GM12872 (cell line): ENCODE measurements at regions not wholly inside any gene's neighbourhood (a gene's known extent, or its start where the extent isn't known, plus 50 kb on each side); places are given as distances from the start of the nearest gene placed in this dataset.

Experiments used
- CTCF ChIP-seq: IDR thresholded peaks from 3 replicates; pipeline ENCODE4 v1.5.1; 2011; ENCODE audit warnings: low read depth, mild to moderate bottlenecking, low read length, moderate library complexity; ENCODE audit not compliant: insufficient read depth

GRCh38 chr1:5351366-5351765 is 640.9 kb downstream of the NPHP4 start:
- no peak for TF ChIP-seq CTCF

GRCh38 chr1:5349526-5349925 is 642.7 kb downstream of the NPHP4 start:
- TF ChIP-seq CTCF, result no peak

- no peak for TF ChIP-seq CTCF
These were observed 643.3 kb downstream of the NPHP4 start for GRCh38 chr1:5348732-5349465.

- TF ChIP-seq CTCF, result no peak
These were observed 644.5 kb downstream of the NPHP4 start for GRCh38 chr1:5347726-5348125.

GRCh38 chr1:5345556-5345955 is 646.7 kb downstream of the NPHP4 start:
- no peak for TF ChIP-seq CTCF

GRCh38 chr1:5343256-5344020 is 648.8 kb downstream of the NPHP4 start:
- no peak for TF ChIP-seq CTCF

- no peak for TF ChIP-seq CTCF
These were observed 649.4 kb downstream of the NPHP4 start for GRCh38 chr1:5342830-5343229.
